DMS 273 treated with DMSO at 0.1 percent for 48 hours (cell line): ENCODE measurements at regions not wholly inside any gene's neighbourhood (a gene's known extent, or its start where the extent isn't known, plus 50 kb on each side); places are given as distances from the start of the nearest gene placed in this dataset.
"Not testable (repeated sequence)": the region's sequence is repeated elsewhere in the genome, so short reads cannot be mapped to it uniquely, and the experiment has no call there.

Experiments used
- DNase-seq: peaks from one replicate; lab custom pipeline; 2025; lab: John Stamatoyannopoulos, UW

DNA sequence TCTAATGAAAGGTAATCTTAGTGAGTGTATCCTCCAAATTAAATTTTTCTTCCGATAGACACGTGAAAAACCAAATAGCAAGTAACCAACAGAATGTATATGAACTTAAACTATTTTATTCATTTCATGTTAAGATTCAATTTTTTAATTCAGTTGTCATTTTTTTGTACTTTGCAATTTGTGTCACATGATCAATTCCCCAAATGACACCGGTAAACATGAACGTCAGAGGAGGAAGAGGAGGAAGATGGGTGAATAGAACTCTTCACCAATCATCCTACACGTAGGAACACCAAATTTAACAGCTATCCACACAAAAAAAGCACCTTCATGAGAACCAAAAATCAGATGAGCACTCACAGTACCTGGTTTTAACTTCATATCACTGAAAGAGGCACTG lies 401.4 kb upstream of the MIR17HG start:
- DNase-seq = not testable (repeated sequence)

DNA sequence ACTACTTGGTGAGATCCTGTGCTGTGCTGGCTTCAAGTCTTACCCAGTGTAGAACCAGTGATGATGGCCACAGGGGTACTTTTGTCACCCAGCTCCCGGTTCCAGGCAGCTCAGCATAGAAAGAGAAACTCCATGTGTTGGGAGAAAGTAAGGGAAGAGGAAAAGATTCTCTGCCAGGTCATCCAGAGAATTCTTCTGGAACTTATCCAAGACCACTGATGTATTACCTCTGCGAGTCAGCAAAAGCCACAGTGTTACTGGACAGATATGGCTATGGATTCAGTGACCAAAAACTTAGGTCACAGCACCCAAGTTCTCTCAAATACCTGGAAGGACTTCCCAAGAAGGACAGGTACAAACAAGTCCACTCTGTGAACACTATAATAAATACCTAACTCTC lies 399.5 kb upstream of the MIR17HG start:
- DNase-seq = no peak

GRCh38 chr13:90950160-90950559 lies 397.3 kb upstream of the MIR17HG start:
- DNase-seq = no peak

DNA sequence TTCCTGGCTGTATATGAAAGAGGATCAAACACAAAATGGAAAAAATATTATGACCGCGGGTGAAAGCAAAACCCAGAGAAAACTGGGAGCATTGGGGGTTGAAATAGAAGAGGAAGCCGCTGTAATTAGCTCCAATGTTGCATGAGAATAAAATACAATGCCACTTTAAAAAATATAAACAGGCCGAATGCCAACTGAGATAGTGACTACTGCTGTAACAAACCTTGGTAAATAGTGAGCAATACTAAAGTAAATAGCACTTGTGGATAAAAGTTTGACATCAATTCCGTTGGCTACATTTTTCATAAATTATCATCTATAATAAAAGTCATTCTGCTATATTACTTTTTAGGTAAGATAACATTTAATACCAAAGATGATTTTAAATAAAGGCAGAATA lies 395.8 kb upstream of the MIR17HG start:
- no peak for DNase-seq

DNA sequence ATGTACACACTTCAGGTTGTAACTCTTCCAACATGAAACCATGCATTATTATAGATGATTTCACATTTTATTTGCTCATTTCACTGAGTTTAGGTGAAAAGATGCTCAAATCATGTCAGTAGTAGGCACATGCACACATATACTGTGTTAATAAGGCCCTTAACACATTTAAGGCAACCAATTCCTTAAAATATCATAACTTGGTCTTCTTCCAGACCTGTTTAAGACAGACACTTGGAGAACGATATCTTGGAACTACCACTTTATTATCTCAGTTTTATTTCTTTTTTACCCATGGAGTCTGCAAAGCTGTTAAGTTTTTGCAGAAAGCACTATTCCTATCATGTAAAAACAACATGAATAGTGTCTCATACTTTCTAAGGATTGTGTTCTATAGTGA lies 395.2 kb upstream of the MIR17HG start:
- DNase-seq = no peak

GRCh38 chr13:90954605-90955195 lies 392.8 kb upstream of the MIR17HG start:
- no peak for DNase-seq

- no peak for DNase-seq
Observed at GRCh38 chr13:90956031-90956430, 391.5 kb upstream of the MIR17HG start.

GRCh38 chr13:90958866-90959265 lies 388.6 kb upstream of the MIR17HG start:
- DNase-seq = no peak

DNA sequence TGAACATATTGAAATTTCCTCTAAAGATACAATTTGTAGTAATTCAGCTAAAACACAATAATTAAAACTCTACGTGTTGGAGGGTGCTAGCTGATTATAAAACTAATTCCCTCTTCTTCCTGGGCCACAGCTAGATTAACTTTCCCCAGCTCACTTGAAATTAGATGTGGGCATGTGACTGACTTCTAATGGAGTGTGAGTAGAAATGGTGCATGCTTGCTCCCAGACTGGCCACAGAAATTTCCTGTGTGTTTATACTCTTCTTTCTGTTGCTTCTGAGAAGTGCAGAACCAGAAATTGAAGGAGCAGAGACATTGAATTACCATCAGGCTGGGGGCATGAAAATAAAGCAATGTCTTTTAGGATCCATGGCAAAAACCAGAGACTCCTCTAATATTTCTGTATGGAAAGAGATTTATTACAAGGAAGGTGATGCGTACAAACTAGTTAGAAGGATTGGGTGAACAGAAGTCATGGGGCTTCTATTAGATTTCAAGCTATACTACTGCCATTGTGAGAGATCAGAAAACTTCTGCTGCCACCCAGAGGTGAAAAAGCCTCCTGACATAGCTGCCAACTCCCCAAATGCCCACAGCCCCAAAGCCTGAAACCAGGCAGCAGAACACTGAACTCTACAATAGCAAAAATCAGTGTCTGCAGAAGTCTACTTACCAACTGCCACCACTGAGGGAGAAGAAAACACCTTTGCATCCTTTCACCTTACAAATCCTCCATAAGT lies 379.2 kb upstream of the MIR17HG start:
- no peak for DNase-seq

- no peak for DNase-seq
Observed at GRCh38 chr13:90974249-90974975, 373.1 kb upstream of the MIR17HG start.

GRCh38 chr13:90979059-90979458 lies 368.4 kb upstream of the MIR17HG start:
- DNase-seq = no peak

- no peak for DNase-seq
Observed at GRCh38 chr13:90984756-90985155, 362.7 kb upstream of the MIR17HG start.

- no peak for DNase-seq
Observed at GRCh38 chr13:90995001-90995400, 352.5 kb upstream of the MIR17HG start.

GRCh38 chr13:90995614-90996013 lies 351.9 kb upstream of the MIR17HG start:
- no peak for DNase-seq

- no peak for DNase-seq
Observed at GRCh38 chr13:90997951-90998350, 349.5 kb upstream of the MIR17HG start.

GRCh38 chr13:90999401-90999800 lies 348.1 kb upstream of the MIR17HG start:
- no peak for DNase-seq

GRCh38 chr13:91001371-91001770 lies 346.1 kb upstream of the MIR17HG start:
- no peak for DNase-seq

DNA sequence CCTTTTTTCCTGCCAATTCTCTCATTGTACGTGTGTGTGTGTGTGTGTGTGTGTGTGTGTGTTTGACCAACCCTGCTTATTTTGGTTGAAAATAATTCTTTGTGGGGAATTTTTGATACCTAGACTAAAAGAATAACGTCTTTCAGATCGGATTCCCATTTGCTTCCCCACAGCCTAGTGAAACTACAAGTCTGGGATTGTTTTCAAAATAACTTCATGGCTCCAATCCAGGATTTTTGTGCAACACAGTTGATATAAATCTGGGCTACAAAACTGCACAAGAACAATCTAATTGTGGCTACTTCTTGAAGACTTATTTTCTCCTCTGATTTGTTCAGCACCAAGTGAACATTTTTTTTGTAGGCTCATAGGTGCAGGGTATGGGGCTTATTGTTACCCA lies 332.8 kb upstream of the MIR17HG start:
- no peak for DNase-seq

DNA sequence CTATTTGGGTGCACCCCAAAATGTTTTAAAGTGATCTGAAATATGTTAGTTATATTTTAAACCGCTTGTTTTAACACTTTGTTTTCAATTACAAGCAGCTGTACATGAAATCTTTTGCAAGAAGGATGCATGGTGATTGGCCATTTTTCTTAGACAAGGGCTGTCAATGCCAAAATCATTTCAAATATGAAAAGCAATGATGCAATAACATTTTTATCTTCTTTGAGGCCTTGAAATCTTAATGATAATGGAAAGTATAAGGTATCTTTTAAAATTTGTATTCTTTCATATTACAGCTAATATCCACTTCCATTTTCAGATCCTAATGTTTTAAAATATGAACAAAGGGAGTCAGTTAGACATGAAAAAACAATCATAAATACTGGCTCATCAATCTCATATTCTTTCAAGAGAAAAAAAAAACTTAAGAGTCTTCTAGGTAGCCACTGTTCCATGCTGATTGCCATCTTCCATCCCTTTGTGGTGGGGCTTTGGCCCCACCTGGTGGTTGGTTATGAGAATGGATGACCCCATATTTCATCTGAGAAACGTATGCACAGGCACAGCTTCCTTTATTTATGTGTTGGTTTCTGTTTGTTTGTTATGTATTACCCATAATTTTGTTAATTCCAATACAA lies 330.3 kb upstream of the MIR17HG start:
- peak; percentile 3 for DNase-seq

DNA sequence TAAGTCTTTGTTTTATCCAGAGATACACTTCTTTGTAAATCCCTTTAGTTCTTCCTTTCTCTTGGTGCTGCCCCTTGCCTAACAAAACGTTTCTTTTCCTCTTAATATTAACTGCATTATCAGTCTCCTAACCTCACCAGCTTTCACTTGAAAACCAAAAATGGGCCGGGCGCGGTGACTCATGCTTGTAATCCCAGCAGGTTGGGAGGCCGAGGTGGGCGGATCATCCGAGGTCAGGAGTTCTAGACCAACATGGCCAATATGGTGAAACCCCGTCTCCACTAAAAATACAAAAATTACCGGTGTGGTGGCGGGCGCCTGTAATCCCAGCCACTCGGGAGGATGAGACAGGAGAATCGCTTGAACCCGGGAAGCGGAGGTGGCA lies 329.8 kb upstream of the MIR17HG start:
- DNase-seq = no peak

DNA sequence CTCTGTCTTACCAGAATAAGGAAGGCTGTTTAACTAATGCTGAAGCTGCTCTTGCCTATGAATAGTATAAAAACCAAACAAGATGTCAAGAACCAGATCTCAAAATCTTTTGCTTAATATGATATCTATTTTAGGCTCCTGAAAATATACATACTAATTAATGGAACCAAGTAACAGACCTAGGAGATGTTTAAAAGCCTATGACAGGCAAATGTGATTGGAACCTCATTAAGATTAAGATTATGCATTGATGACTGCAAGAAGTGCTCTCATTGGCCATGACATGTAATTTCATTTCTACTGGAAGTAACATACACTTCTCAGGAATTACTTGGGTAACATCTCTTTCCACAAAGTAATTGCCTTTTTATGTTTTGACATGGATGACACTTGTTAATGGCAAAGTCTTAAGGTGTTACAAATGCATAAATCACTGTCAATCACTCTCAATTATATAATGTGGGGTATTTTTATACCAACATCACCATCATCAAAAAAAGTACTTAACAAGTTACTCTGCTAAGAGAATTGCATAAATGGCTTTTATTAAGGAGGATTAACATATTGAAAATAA lies 326.9 kb upstream of the MIR17HG start:
- DNase-seq = no peak

DNA sequence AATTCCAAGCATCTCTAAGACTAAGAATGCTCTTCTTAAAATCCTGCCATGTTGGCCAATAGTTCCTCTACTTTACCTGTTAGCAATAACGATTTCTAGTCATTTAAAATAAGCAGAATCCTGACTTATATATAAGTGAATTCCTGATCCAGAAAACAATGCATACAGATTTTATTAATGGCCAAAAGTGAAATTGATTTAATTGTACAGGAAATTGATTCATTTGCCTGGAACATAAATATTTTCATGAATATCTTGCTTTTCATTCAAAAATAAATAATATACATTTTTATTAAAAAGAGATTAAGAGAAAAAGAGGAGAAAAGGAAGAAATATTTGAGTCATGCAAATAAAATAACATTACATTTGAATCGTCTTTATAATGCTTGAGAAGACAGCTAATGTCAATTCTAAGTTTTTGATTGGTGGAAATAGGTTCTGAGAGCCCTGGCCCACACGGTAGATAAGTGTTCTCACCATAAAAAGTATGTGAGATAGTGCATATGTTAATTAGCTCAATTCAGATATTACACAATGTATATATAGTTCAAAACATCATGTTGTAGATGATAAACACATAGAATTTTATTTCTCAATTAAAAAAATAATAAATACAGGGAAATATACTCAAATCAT lies 323.2 kb upstream of the MIR17HG start:
- DNase-seq = no peak
